ENCODE measurements at regions not wholly inside any gene's neighbourhood (a gene's known extent, or its start where the extent isn't known, plus 50 kb on each side); places are given as distances from the start of the nearest gene placed in this dataset.
A peak's percentile ranks its signal among the peaks of the same experiment; 100 is the strongest.

DNA sequence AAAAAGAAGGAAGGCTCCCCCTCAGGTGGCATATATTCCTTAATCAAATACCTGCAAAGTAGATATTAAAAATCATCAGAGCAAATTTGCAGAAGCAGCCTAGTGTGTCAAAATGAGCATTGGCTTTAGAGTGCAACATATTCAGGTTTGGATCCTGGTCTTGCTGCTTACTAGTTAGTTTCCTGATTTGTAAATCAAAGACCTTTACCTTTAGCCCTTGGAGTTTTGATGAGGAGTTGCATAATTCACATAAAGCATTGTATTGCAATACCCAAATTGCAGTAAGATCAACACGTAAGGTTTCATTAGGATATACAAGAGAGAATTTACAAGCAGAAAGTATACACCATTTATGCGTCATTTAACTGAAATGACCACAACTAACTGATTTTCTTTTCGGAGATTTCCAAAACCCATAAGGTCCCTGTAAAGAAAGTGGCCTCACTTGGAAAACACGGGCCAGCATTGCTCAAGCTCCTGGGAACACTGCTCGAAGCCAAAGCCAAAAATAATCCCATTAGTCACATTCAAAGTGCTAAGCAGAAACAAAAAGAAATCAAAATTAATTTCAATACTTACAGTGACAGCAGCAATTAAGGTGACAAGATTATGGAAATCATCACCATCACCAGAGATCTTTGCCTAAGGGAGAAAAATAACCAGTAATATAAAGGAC, 415.9 kb upstream of the ERCC4 start:
- no peak overlapping the region for H3K27ac ChIP-seq
- DNase-seq, result no peak
- no peaks in the 10 kb centered on the region for H3K9me3 ChIP-seq
- 28 to 54% methylated on average over 4 to 5 of the region's 5 CpGs for WGBS, 2 donors
- H3K4me1 ChIP-seq, result peaks cover 0 to 33% (median 0%) of the 10 kb centered on the region in 3 donors
- TF ChIP-seq, protein P1, sequence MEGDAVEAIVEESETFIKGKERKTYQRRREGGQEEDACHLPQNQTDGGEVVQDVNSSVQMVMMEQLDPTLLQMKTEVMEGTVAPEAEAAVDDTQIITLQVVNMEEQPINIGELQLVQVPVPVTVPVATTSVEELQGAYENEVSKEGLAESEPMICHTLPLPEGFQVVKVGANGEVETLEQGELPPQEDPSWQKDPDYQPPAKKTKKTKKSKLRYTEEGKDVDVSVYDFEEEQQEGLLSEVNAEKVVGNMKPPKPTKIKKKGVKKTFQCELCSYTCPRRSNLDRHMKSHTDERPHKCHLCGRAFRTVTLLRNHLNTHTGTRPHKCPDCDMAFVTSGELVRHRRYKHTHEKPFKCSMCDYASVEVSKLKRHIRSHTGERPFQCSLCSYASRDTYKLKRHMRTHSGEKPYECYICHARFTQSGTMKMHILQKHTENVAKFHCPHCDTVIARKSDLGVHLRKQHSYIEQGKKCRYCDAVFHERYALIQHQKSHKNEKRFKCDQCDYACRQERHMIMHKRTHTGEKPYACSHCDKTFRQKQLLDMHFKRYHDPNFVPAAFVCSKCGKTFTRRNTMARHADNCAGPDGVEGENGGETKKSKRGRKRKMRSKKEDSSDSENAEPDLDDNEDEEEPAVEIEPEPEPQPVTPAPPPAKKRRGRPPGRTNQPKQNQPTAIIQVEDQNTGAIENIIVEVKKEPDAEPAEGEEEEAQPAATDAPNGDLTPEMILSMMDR (IDR thresholded peaks at IDR 0.05), result no peak
- TF ChIP-seq POLR2A (IDR thresholded peaks at IDR 0.05), result no peak
- H3K27me3 ChIP-seq, result no peaks in the 10 kb centered on the region
- no peak overlapping the region for H3K4me3 ChIP-seq
- intact Hi-C loops (cut with DNase I), result no loop called here
- H3K36me3 ChIP-seq, result no peaks in the 10 kb centered on the region

DNA sequence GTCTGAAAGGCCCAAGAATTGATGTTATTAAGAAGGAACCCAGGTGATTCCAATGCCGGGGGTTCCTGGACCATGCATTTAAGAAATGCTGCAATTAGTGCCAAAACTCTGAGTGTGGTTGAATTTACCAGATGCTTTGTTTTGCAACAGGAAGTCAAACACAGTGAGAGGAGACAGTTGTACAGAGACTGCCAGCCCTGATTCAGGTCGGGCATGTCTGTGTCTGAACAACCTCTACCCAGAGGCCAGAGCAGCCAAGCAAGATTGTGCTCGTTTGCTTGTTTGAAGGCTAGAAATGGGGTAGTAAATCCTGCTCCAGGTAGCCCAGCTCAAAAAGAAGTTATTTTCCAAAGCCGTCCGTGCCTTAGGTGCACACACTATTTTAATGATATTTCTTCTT, 412.4 kb upstream of the ERCC4 start:
- Histone ChIP-seq H3K9me3 (no peaks in the 10 kb centered on the region), H3K4me1 (peaks cover 0 to 27% (median 0%) of the 10 kb centered on the region in 3 donors), H3K27ac (no peak overlapping the region), H3K27me3 (no peaks in the 10 kb centered on the region), H3K36me3 (no peaks in the 10 kb centered on the region), H3K4me3 (no peak overlapping the region)
- intact Hi-C loops (cut with DNase I), result no loop called here
- DNase-seq, result no peak
- TF ChIP-seq, protein P1 (IDR thresholded peaks at IDR 0.05), result no peak
- no peak for TF ChIP-seq POLR2A (IDR thresholded peaks at IDR 0.05)
- WGBS, 2 donors, result 23 to 29% methylated on average over 5 of the region's 5 CpGs

DNA sequence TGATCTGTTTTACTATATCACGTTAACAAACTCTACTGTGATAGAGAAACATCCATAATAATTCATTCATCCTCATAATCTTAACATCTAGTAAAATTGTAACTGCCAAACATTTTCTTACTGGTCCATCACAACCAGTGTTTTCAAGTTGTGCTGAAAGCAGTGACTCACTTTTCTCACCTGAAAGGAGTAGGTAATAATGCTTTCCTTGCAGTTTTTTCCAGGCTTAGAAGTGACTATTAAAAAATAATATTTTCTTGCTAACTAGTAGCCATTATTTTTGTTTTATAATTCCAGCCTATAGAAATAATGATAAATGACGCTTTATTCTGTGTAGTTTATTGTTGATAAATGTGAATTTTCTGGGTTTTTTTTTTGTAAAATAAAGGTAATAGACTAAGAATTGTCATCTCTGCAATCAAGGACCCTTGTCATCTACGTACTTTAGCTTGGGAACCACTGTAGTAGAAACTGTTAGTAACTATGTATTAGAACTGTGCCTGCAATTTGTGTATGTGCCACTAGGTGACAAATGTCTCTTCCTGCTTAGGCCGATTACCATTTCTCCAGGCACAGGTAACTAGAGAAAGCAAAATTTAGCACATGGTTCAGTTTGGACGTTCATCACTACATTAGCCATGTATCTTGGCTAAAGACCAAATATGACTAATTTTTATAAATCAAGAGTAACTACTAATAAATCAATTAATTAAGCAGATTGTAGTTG, 409.4 kb upstream of the ERCC4 start:
- H3K9me3 ChIP-seq, result peaks cover 0 to 7% (median 0%) of the 10 kb centered on the region in 3 donors
- no peaks in the 10 kb centered on the region for H3K27me3 ChIP-seq
- WGBS, 2 donors, result 58 to 67% methylated on average over 5 of the region's 5 CpGs
- H3K27ac ChIP-seq, result no peak overlapping the region
- H3K4me1 ChIP-seq, result peaks cover 0 to 15% (median 0%) of the 10 kb centered on the region in 3 donors
- TF ChIP-seq, protein P1 (IDR thresholded peaks at IDR 0.05), result peak in 2 of 6 experiments; percentile 20 to 51
- TF ChIP-seq POLR2A (IDR thresholded peaks at IDR 0.05), result no peak
- no peaks in the 10 kb centered on the region for H3K36me3 ChIP-seq
- DNase-seq, result no peak
- no peak overlapping the region for H3K4me3 ChIP-seq
- intact Hi-C loops (cut with DNase I), result no loop called here

DNA sequence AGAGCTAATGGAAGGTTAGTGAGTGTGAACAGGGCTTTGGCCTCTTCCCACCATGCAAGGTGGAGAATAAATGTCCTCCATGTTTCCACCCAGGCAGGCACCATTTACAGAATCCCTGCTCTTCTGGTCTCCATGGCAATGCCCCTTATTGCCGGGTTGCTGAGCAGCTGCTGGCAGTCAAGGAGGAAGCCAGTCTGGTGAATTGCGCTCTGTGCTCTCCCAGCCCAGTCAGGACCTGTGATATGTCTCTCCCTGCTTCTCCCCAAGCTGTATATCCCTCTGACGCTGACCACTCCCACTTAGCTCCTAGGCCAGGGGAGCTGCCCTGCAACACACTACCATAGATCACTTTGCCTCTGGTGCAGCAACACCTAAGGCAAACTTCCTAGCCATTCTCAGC, 402.1 kb upstream of the ERCC4 start:
- DNase-seq, result no peak
- WGBS, 2 donors, result 43 to 61% methylated on average over 1 to 2 of the region's 3 CpGs
- H3K4me1 ChIP-seq, result no peaks in the 10 kb centered on the region
- TF ChIP-seq, protein P1 (IDR thresholded peaks at IDR 0.05), result no peak
- no peak for TF ChIP-seq POLR2A (IDR thresholded peaks at IDR 0.05)
- intact Hi-C loops (cut with DNase I), result no loop called here
- no peaks in the 10 kb centered on the region for H3K27me3 ChIP-seq
- no peak overlapping the region for H3K4me3 ChIP-seq
- H3K27ac ChIP-seq, result no peak overlapping the region
- no peaks in the 10 kb centered on the region for H3K36me3 ChIP-seq
- H3K9me3 ChIP-seq, result peaks cover 0 to 7% (median 0%) of the 10 kb centered on the region in 3 donors

DNA sequence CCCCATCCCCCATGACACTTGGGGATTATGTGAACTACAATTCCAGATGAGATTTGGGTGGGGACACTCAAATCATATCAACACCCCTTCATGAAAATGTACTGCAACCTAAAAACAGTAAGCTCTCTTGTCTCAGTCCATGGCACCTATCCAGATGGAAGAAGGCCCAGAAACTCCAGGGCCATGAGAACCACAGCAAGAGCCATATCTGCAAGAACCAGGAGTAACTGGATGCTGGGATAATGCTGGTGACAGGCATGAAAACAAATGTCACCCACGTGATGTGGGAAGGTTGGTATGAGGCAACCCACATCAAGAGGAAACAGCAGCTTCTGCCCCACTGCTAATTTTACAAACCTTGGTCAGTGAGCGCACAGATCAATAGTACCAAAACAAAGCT, 400.1 kb upstream of the ERCC4 start:
- H3K36me3 ChIP-seq, result no peaks in the 10 kb centered on the region
- H3K9me3 ChIP-seq, result no peaks in the 10 kb centered on the region
- no peak overlapping the region for H3K27ac ChIP-seq
- H3K4me3 ChIP-seq, result no peak overlapping the region
- H3K4me1 ChIP-seq, result no peaks in the 10 kb centered on the region
- no peak for TF ChIP-seq POLR2A (IDR thresholded peaks at IDR 0.05)
- TF ChIP-seq, protein P1 (IDR thresholded peaks at IDR 0.05), result no peak
- DNase-seq, result no peak
- no peaks in the 10 kb centered on the region for H3K27me3 ChIP-seq
- intact Hi-C loops (cut with DNase I), result no loop called here
- 53 to 77% methylated on average over 2 of the region's 2 CpGs for WGBS, 2 donors
